GM19438 (cell line): ENCODE measurements at regions not wholly inside any gene's neighbourhood (a gene's known extent, or its start where the extent isn't known, plus 50 kb on each side); places are given as distances from the start of the nearest gene placed in this dataset.
"Not testable (repeated sequence)": the region's sequence is repeated elsewhere in the genome, so short reads cannot be mapped to it uniquely, and the experiment has no call there.

Source experiments
- ATAC-seq: cut with Tn5 transposase; IDR thresholded peaks from one replicate; pipeline ENCODE4 v1.9.1; 2021; ENCODE audit warnings: low read depth; ENCODE audit not compliant: unreplicated experiment

DNA sequence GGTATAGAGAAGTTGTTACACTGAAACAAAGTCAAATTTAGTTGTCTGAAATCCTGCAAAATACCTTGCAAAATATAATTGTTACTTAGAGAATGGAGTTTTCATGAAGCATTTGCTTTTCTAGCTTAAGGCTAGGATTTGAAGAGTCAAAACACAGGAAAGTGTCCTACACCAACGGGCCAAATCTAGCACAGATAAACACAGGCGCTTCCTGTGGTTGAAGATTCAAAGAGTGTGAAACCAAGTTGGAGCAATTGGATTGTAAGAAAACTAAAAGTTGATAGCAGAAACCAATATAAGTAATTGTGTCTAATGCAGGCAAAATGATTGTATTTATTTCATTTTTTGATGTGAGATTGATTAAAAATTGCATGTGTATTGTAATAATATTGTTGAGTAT, 2002.5 kb upstream of the TENM3 start:
- no peak for ATAC-seq

DNA sequence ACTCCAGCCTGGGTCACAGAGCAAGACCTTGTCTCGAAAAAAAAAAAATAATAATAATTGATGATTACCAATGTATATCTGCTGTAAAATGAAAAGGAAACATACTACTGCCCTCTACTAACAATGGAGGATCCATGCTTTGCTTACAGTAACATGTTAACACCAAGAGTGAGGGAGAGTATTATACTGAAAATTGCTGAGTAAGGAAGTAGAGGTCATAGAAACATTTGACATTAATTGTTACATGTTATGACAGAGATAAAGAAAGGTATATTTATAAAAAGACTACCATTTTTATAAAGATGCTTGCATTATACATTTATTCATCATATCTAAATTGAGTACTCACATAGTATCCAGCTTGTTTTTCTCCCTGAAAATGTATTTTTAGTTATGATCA, 1989.8 kb upstream of the TENM3 start:
- ATAC-seq = no peak

DNA sequence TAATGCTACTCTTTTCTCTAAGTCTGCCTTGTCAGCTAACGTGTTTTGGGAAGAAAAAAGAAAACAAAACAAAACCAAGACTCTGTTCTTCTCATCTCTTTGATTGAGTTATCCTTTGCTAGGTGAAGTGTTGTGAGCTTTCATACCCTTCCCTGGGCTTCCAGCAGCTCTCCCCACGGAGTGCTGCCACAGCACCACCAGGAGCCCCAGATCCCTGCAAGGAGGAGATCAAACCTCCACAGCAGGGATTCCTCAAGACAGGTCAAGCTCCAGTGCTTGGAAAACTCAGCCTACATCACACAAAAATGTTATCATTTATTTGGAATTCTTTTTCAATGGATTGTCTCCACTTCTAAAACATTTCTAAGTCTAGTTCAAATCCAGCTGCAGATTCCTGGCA, 1981.9 kb upstream of the TENM3 start:
- no peak for ATAC-seq

DNA sequence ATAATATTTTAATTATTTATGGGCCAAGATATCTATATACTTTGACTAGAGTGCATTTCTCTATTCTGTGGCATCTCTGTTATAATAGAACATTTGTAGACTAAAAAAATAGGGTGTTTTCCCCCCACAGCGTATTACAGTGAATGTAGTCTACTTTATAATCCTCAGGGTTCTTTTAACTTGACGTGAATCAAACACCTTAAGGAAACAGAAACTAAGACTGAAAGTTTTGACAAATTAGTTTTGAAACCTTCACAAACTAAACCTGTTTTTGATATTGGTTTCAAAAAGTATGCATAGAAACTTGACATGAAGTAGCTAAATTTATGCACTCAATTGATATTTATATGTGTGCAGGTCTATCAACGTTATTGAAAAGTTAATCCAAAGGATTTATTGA, 1963.1 kb upstream of the TENM3 start:
- no peak for ATAC-seq

DNA sequence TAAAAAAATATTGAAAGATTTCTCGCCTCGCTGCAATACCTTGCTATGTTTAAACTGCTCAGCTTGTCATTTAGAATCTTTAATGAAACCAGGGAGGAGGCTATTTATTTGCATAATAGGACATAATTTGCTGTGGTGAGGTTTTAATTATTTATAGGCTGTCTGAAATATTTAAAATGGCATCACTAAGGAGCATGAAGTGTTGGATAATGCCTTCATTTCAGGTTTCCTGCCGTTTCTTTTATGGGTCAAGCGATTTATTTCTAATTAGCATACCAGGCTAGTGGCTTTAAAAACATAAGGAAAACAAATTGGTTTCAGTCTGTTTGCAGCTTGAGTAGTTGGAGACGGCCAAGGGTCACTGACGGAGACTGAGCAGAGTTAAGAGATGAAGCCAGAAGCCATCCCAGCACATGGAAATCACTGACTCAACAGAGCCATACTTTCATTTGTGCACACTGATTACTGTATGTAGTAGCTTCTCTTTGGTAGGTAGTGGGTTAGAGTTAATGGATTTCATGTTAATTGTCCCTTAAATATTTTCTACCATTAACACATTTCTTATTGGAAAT, 1962.4 kb upstream of the TENM3 start:
- ATAC-seq = no peak

DNA sequence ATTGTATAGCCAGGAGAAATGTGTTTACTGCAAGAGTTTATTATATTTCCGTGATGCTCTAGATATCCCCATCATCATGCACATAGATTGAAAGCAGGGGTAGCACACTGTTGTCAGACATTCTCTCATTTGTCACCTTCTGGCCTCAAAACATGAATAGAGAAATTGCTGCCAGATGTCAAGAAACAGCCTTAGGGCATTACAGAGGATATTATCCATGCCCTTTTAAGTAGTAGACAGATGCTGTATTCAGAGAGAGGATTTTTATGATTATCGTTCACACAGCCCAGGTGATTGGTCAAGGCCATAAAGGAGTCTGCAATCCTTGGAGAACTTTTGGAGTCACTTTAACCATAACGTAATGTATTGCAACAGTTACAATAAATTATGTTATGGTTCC, 1961.5 kb upstream of the TENM3 start:
- ATAC-seq = no peak

DNA sequence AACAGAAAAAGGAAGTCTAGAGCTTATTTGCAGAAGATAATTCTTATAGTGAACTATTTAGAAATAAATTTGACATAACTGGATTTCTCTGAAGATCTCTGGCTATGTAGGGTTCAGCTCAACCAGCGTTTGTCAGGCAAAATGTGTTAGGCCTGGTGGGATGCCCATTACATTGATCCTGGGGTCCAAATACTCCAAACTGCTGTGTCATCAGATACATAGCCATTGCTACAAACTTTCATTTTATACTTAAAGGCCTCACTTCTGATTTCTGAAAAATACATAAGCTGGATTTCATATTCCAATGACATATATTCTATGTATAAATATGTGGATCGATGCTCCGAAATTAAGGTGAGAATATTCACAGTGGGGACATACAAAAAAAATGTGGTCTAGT, 1958.9 kb upstream of the TENM3 start:
- no peak for ATAC-seq

DNA sequence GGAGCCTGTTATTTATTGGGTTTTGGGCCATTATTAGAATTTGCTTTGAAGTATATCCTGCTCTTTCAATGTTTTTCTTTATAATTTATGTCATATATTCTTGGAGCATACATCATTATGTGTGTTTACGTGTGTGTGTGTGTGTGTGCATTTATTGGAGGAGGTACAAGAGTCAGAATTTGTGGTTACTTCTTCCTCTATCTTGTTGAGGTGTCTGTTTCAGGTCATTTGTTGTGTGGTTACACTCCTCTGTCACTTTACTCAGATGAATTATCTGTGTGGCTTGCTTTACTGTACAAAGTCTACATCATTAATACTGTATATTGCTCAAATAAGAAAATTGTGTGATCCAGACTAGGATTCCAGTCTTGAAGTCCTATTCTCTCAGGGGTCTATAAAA, 1957.4 kb upstream of the TENM3 start:
- no peak for ATAC-seq

DNA sequence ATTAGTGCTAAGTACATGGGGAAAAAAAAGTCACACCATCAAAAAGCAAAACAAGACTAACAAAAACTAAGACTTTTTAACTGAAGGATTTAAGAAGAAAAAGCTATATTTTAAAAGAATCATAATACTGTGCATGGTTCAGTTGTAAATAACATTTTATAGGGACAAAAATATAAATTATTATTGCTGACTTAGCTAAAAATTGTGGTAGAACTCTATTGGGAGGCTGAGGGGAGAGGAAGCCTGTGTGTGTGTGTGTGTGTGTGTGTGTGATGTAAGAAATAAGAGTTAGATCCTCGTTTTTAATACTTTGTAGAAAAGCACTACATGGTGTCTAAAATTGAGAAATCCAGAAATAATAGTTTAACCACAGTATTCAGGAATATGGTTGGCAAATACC, 1950.9 kb upstream of the TENM3 start:
- no peak for ATAC-seq

DNA sequence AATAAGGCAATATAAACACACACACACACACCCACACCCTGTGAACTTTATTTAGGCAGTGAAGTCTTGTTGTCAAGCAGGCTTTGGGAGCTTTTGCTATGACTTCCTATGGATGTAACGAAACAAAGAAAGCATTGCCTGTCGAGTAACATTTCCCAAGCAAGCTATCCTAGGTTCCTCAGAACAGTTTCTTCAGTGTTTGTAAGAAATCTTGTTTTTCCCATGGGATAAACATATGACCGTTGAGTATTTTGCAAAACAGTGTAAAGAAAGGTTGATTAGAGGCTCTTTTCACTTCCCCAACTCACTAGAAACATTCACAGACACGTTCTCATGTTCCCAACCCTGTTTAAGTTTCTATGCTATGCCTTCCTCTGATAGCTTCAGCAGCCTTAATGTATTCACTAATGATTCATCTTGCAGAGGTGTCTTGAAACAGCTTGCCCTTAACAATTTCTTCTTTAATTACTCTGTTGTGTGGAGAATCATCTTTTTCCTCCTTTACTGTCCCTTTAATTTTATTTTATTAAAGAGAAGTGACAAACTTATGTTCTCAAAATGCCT, 1947.1 kb upstream of the TENM3 start:
- ATAC-seq = no peak

DNA sequence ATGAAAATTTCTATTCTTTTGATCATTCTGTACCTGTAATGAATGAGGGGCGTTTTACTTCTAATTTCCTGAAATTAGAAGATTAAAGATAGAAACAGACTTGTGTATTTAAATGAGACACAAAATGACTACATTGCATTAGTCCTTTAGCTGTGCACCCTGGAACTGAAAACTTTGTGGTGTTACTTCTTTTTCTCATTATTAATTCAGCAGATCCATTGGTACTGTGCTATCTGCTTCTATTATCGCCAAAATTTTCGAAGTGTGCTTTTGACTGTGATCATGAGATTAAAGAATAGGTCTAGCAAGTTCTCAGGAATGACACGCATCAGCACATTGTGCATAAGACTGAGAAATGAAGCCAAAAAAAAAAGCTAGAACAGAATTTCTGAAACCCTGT, 1938.9 kb upstream of the TENM3 start:
- ATAC-seq = no peak

DNA sequence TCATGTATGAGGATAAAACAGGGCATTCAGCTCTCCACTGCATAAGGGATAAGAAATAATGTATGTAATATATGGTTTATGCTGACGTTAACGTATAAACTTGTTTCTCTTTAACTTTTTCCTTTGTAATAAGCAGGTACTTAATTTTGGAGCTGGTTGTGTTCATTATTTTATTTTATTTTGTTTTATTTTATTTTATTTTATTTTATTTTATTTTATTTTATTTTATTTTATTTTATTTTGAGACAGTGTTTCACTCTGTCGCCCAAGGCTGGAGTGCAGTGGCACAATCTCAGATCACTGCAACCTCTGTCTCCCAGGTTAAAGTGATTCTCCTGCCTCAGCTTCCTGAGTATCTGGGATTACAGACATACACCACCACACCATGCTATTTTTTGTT, 1932.6 kb upstream of the TENM3 start:
- ATAC-seq = no peak

DNA sequence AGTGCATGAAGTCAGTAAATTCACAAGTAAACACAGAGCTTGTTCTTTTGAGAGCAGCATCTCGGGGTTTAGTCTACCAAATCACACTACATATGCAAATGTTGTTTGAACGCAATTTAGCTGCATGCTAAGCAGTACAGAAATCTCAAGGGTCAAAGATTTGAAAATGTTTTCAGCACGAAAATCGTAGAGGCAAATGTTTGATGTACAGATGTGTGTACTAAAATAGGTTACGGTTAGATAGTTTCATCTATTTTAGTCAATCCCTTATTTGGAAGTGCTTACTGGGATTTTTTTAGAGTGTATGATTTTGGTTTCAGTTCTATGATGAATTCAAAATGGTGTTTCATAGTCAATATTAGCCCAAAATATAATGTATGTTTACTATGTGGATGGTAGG, 1928.2 kb upstream of the TENM3 start:
- no peak for ATAC-seq

DNA sequence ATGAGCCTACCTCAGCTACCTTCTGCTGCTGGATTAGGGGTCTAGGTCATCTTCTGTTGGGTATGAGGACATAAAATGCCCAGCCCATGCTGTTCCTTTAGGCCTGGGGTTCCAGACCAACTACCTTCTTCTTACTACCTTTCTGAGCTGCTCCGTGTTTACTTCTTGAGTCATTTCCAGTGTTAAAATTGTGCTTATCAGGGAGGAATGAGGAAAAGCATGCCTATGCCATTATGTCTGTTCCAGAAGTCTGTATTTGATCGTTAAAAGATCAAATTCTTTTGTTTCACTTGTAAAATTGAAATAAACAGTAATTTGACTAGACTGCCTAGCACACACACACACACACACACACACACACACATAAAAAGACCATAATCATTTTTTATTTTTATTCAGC, 1912.7 kb upstream of the TENM3 start:
- ATAC-seq = no peak

DNA sequence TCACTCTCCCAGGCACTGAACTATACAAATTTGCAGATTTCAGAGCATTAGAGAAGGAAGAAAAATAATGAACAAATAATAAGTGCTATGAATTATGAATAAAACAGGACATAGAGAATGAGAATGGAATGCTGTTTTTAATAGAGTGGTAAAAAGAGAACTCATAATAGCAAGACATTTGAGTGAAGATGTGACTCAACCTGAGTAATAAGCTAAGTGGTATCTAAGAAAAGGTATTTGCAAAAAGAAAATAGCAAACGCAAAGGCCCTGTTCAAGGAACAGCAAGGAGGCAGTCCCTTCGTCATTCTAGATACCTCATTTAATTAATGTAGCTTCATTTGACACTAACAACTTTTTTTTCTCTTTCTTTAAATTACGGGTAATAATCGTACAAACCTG, 1910.0 kb upstream of the TENM3 start:
- no peak for ATAC-seq

DNA sequence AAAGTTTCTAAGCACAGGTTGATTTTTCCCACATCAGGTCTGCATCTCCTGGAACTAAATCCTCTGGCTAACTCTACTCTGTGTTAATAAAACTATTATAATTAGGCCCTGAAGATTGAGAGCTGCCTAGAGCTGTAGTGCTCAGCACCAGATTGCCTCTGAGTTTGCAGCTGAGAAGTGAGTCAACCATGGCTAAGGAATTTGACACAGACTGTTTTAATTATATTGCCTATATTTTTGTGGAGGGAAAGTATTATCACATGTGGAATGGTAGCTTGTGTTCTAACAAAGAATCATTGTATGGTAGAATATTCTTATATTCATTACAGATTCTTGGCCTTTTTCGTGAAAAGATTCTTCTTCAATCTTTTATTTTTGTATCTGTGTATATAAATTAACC, 1907.6 kb upstream of the TENM3 start:
- ATAC-seq = no peak

DNA sequence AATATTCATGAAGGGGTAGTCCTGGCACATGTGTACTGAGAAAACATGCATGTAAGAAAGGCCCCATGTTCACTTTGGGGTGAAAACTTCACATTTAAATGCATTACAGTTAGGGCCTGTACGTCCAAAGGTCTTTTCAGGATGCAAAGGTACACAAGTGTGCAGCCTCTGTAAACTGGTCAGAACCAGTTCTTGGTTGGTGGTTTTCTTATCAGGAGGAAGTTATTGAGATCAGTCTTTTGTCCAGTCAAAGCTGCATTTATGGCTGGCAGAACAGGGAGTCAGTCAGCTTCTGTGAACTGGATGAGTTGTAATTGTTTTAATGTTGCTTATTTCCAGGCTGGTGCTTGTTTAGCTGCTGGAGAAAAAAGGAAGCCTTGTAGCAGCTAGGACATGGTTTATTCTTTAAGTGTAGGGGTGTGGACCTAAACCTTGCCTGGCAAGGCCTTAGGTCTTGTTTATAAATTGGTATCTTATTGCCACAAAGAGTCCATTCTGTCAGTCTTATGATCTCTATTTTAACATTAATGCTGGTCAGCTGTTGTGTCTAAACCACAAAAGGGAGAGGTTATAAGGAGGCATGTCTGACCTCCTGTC, 1906.6 kb upstream of the TENM3 start:
- ATAC-seq = no peak

DNA sequence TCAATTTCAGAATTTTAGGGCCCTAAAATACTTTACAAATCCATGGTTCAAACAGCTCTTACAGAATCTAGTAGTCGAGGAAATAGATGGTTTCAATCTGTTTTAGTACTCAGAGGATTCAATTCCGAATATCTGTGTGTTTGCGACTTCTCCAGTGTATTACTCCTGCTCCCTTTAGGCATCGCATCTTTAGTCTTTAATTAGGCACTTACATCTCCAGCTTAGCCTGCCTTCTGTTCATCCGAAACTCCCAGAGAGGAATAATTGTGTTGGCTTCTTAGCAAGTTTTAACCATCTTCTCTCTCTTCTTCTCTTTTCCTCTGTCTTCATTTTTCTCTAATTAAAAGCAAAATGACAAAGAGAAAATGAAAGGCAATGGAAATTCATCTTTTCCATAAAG, 1901.3 kb upstream of the TENM3 start:
- ATAC-seq = no peak

DNA sequence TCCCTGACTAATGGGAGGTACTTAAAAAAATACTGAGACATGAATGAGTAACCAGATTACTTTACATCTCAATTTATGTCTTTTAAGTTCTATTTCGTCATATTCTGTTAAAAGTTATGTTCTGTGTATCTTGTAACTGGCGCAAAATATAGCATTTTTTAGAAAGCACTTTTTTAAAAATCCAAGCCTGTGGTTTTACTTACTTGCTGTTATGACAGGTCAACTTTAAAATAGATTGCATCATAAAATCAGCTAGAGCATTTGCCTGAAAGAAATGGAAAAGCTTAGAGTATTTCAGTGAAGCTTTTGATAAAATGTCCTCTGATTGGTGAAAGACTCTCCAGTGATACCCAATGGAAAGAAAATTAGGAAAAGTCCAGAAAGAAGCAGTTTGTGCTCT, 1892.3 kb upstream of the TENM3 start:
- ATAC-seq = no peak

DNA sequence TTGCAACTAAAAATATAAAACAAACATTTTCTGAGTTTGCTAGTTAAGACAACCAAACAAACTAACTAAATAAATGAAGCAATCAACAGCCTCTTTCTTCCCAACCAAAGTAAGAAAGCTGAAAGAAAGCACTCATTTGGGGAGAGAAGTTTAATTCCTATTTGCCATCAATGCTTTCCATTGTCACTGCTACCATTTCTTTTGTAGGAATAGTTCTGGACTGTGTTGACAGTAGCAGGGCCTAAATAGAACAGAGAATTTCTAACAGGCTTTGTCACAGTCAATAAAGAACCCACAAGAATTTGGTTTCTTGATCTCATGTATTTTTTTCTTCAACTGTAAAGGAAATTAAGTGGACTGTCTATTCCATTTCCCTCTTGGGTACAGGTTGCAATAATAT, 1886.4 kb upstream of the TENM3 start:
- ATAC-seq = no peak

DNA sequence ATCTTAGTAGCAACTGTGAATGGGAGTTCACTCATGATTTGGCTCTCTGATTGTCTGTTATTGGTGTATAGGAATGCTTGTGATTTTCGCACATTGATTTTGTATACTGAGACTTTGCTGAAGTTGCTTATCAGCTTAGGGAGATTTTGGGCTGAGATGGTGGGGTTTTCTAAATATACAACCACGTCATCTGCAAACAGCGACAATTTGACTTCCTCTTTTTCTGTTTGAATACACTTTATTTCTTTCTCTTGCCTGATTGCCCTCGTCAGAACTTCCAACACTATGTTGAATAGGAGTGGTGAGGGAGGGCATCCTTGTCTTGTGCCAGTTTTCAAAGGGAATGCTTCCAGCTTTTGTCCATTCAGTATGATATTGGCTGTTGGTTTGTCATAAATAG, 1883.1 kb upstream of the TENM3 start:
- not testable (repeated sequence) for ATAC-seq

DNA sequence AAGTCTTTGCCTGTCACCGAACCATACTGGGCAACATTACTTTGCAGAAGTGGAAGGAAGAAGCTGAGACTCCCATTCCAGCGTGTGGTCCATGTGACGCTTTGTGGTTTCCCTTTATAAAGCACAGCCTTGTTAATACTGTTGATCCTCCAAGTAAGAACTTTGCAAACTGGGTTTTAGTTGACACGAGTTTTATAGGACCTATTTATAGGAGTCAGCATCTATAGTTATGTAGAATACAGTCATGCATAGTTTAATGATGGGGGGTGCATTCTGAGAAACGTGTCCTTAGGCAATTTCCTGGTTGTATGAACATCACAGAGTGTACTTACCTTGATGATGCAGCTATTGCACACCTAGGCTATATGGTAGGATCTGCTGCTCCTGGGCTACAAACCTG, 1879.4 kb upstream of the TENM3 start:
- ATAC-seq = no peak

DNA sequence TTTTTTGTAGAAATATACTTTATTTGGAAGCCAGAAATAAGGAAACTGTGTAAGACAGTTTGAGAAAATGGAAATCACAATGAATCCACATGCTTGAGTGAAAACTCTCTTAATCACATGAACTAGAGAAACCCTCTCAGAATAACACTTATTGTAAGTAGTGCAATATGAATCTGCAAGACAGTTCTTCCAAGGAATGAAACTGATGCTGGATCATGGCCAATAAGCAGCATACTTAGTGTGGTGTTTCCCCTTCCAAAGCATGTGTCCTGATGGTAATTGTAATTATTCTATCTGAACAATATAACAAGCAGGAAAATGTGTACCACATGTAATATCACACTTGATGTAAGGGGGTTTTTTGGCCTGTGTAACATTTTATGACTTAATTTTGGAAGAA, 1870.5 kb upstream of the TENM3 start:
- ATAC-seq = no peak
